K562 (cell line): ENCODE measurements at regions not wholly inside any gene's neighbourhood (a gene's known extent, or its start where the extent isn't known, plus 50 kb on each side); places are given as distances from the start of the nearest gene placed in this dataset.

Source experiments
- ATAC-seq: fragments of 200-7000 bp; cut with Tn5 transposase; 3 replicates; pipeline ENCODE4 v1.9.1; 2020; ENCODE audit warnings: moderate library complexity
- BruUV-seq: library from RNA; stranded (reverse); fragments of 400-500 nt; replicated peaks from 2 replicates; lab custom pipeline; 2021; lab: Mats Ljungman, UMichigan
- CTCF ChIA-PET: fragments of 300-600 bp; formaldehyde crosslinking; extraction: SDS; loops from one replicate; lab custom pipeline; 2021; ENCODE audit warnings: low intra/inter-chr PET ratio; lab: Yijun Ruan, JAX
- POLR2A ChIA-PET: fragments of 300-600, 350-650 bp; sonication (Branson Sonifier 250); formaldehyde crosslinking; extraction: SDS; loops from one replicate; lab custom pipeline; 2021; ENCODE audit warnings: antibody characterized with exemption, inconsistent platforms; lab: Yijun Ruan, JAX
- DNase-seq, 4 experiments: peaks; one replicate each; pipeline versions ENCODE4 v3.0.0 to v3.0.0-alpha.2; 2011 to 2018; ENCODE audit warnings: low spot score in 3 of 4, mixed read lengths in 3 of 4; ENCODE audit errors: extremely low read depth in 1 of 4
- FAIRE-seq: peaks from 2 replicates; lab custom pipeline; 2011; peaks lifted over from hg19 to GRCh38; lab: Jason Lieb, UNC
- H2AFZ ChIP-seq: 2 replicates; pipeline ENCODE4 v1.6.0; 2011; ENCODE audit warnings: low read depth, low read length, control low read depth, inconsistent platforms
- H3K27ac ChIP-seq: fragments of 200-600 bp; 3 replicates; pipeline ENCODE4 v1.8.0; 2011; ENCODE audit warnings: low read depth, mild to moderate bottlenecking, control low read depth, inconsistent platforms, low read length, moderate library complexity, mixed read lengths; ENCODE audit errors: extremely low read depth
- H3K27me3 ChIP-seq, 2 experiments: fragments of 300-600 bp in 1 of 2; 2 replicates in 1 of 2; 3 replicates in 1 of 2; pipeline versions ENCODE4 v1.6.0 to v1.8.0; 2011; ENCODE audit warnings: inconsistent platforms in 2 of 2, low read length in 2 of 2, mild to moderate bottlenecking in 1 of 2, mixed read lengths in 1 of 2, moderate library complexity in 1 of 2; ENCODE audit not compliant: control insufficient read depth in 2 of 2, insufficient read depth in 2 of 2
- H3K36me3 ChIP-seq: fragments of 300-600 bp; 3 replicates; pipeline ENCODE4 v1.8.0; 2011; ENCODE audit warnings: mild to moderate bottlenecking, low read length, inconsistent platforms; ENCODE audit not compliant: control insufficient read depth, insufficient read depth
- H3K4me1 ChIP-seq, 2 experiments: fragments of 200-600 bp in 1 of 2; replicated peaks in 1 of 2; 2 replicates in 1 of 2; 3 replicates in 1 of 2; pipeline versions ENCODE4 v1.5.1 to v1.8.0; 2011; ENCODE audit warnings: inconsistent platforms in 2 of 2, low read length in 2 of 2, mild to moderate bottlenecking in 1 of 2, mixed read lengths in 1 of 2, moderate library complexity in 1 of 2; ENCODE audit not compliant: control insufficient read depth in 2 of 2, insufficient read depth in 2 of 2
- H3K4me2 ChIP-seq: 2 replicates; pipeline ENCODE4 v1.6.1; 2011; ENCODE audit warnings: low read length, control low read depth, inconsistent platforms, mixed read lengths; ENCODE audit not compliant: insufficient read depth
- H3K4me3 ChIP-seq: fragments of 200-600 bp; sonication (generic), shearing (Covaris generic); 2 replicates; pipeline ENCODE4 v1.5.1; 2016; ENCODE audit warnings: control low read depth, inconsistent platforms
- H3K79me2 ChIP-seq: fragments of 200-600 bp; 3 replicates; pipeline ENCODE4 v1.8.0; 2011; ENCODE audit warnings: low read length, inconsistent platforms; ENCODE audit not compliant: control insufficient read depth, insufficient read depth
- H3K9ac ChIP-seq, 2 experiments: 2 replicates each; pipeline versions ENCODE4 v1.6.0 to v1.6.1; 2011; ENCODE audit warnings: low read depth in 2 of 2, low read length in 2 of 2, control low read depth in 1 of 2, inconsistent platforms in 1 of 2, mild to moderate bottlenecking in 1 of 2, mixed read lengths in 1 of 2; ENCODE audit not compliant: insufficient read depth in 1 of 2
- H3K9me1 ChIP-seq: one replicate; pipeline ENCODE4 v1.6.0; 2011; ENCODE audit warnings: inconsistent platforms, mild to moderate bottlenecking, low read length, moderate library complexity; ENCODE audit not compliant: control insufficient read depth, insufficient read depth
- H3K9me3 ChIP-seq: replicated peaks from 2 replicates; pipeline ENCODE4 v1.5.1; 2011; ENCODE audit warnings: low read depth, low read length, inconsistent platforms; ENCODE audit not compliant: control insufficient read depth, insufficient read depth
- H4K20me1 ChIP-seq: replicated peaks from 2 replicates; pipeline ENCODE4 v1.6.1; 2011; ENCODE audit warnings: low read length, inconsistent platforms, mixed read lengths; ENCODE audit not compliant: control insufficient read depth, insufficient read depth
- ATF1 ChIP-seq, 2 experiments: fragments of 450-650 bp in 1 of 2; IDR thresholded peaks; 2 replicates each; pipeline ENCODE4 v1.6.1; 2016; ENCODE audit warnings: missing compliant biosample characterization in 1 of 2, missing genetic modification characterization in 1 of 2
- E2F3 ChIP-seq: fragments of 250-450 bp; sonication (Bioruptor Pico); IDR thresholded peaks from 2 replicates; pipeline ENCODE4 v1.4.0; 2020; ENCODE audit warnings: mild to moderate bottlenecking
- ETV1 ChIP-seq: fragments of 450-650 bp; conservative IDR thresholded peaks from 2 replicates; pipeline ENCODE4 v1.6.1; 2016; ENCODE audit warnings: missing genetic modification characterization, control low read depth, low read depth, missing compliant biosample characterization
- FOXK2 ChIP-seq, 2 experiments: fragments of 450-650 bp; IDR thresholded peaks in 1 of 2; conservative IDR thresholded peaks in 1 of 2; 2 replicates each; pipeline ENCODE4 v1.6.1; 2016; ENCODE audit warnings: low read depth in 2 of 2, mild to moderate bottlenecking in 1 of 2
- HEY1 ChIP-seq: fragments of 250-450 bp; sonication (Bioruptor Pico); IDR thresholded peaks from 2 replicates; pipeline ENCODE4 v1.5.0; 2020; ENCODE audit warnings: mild to moderate bottlenecking, moderate library complexity, borderline replicate concordance
- MTA2 ChIP-seq: fragments of 450-650 bp; IDR thresholded peaks from 2 replicates; pipeline ENCODE4 v1.6.1; 2016; ENCODE audit warnings: low read depth
- RBM22 ChIP-seq: fragments of 200-400 bp; formaldehyde crosslinking; IDR thresholded peaks from 2 replicates; pipeline ENCODE4 v1.6.1; 2018; ENCODE audit warnings: low read length, low read depth; ENCODE audit not compliant: poor library complexity, severe bottlenecking
- TEAD2 ChIP-seq: fragments of 450-650 bp; IDR thresholded peaks from 2 replicates; pipeline ENCODE4 v1.6.1; 2016; ENCODE audit warnings: missing genetic modification characterization, control low read depth, missing compliant biosample characterization
- ZNF174 ChIP-seq: fragments of 250-450 bp; sonication (Bioruptor Pico); IDR thresholded peaks from 2 replicates; pipeline ENCODE4 v1.4.0; 2020; ENCODE audit warnings: mild to moderate bottlenecking
- ZNF3 ChIP-seq: fragments of 250-450 bp; sonication (Bioruptor Pico); IDR thresholded peaks from 2 replicates; pipeline ENCODE4 v1.5.0; 2021; ENCODE audit warnings: mild to moderate bottlenecking, moderate library complexity
- WGBS: fragments of 100-300 bp; shearing (Covaris generic); methylation state at CpG from one replicate; pipeline ENCODE4 v1.1.6; 2016; ENCODE audit warnings: low coverage, mixed read lengths; ENCODE audit not compliant: insufficient coverage; ENCODE audit errors: missing lambda C conversion rate; 5-methylcytosine and 5-hydroxymethylcytosine counted together
- in situ Hi-C: fragments of 300-500 bp; cut with MboI; formaldehyde crosslinking; loops from 4 replicates; pipeline ENCODE4 v1.15.0; 2018; ENCODE audit warnings: inconsistent platforms, mixed read lengths
- intact Hi-C: fragments of 100-400 bp; cut with micrococcal nuclease; formaldehyde crosslinking; loops from 2 replicates; pipeline ENCODE4 v1.14.2; 2022
- TF ChIP-seq, protein P1 (sequence below): fragments of 250-450 bp; sonication (Bioruptor Pico); IDR thresholded peaks from 2 replicates; pipeline ENCODE4 v1.8.0; 2022; ENCODE audit warnings: inconsistent platforms
- TF ChIP-seq, protein P2 (sequence below): fragments of 150-350 bp; IDR thresholded peaks from 2 replicates; pipeline ENCODE4 v1.6.1; 2014; ENCODE audit warnings: low read depth, mild to moderate bottlenecking, low read length, borderline replicate concordance
- TF ChIP-seq, protein P3 (sequence below): sonication (generic); formaldehyde crosslinking; IDR thresholded peaks from 2 replicates; pipeline ENCODE4 v1.9.0; 2022; ENCODE audit warnings: mild to moderate bottlenecking, missing genetic modification reagents
- TF ChIP-seq, protein P4 (sequence below): fragments of 200-400 bp; formaldehyde crosslinking; IDR thresholded peaks from 2 replicates; pipeline ENCODE4 v1.6.1; 2017; ENCODE audit warnings: mild to moderate bottlenecking, low read depth, low read length, moderate library complexity

DNA sequence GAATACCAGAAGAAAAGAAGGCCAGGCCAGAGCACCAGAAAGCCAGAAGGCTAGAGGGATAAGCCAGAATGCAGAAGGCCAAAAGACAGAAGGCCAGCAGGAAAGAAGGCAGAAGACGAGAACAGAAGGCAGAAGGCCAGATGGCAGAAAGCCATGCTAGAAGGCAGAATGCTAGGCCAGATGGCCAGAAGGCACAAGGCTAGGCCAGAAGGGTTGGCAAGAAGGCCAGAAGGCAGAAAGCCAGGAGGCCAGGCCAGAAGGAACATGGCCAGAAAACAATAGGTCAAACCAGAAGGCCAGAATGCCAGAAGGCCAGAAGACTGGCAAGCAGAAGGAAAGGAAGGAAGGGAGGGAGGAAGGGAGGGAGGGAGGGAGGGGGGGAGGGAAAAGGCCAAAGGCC, 188.8 kb downstream of the TUBA3C start (continued):
- TF ChIP-seq ATF1 (CRISPR knock-in tag; IDR thresholded peaks at IDR 0.05) (no peak), ATF1 (tag; IDR thresholded peaks at IDR 0.05) (no peak), MTA2 (no peak), ZNF174 (CRISPR knock-in tag) (no peak)
- TF ChIP-seq, protein P1, sequence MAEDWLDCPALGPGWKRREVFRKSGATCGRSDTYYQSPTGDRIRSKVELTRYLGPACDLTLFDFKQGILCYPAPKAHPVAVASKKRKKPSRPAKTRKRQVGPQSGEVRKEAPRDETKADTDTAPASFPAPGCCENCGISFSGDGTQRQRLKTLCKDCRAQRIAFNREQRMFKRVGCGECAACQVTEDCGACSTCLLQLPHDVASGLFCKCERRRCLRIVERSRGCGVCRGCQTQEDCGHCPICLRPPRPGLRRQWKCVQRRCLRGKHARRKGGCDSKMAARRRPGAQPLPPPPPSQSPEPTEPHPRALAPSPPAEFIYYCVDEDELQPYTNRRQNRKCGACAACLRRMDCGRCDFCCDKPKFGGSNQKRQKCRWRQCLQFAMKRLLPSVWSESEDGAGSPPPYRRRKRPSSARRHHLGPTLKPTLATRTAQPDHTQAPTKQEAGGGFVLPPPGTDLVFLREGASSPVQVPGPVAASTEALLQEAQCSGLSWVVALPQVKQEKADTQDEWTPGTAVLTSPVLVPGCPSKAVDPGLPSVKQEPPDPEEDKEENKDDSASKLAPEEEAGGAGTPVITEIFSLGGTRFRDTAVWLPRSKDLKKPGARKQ (CRISPR knock-in tag): no peak
- TF ChIP-seq, protein P2, sequence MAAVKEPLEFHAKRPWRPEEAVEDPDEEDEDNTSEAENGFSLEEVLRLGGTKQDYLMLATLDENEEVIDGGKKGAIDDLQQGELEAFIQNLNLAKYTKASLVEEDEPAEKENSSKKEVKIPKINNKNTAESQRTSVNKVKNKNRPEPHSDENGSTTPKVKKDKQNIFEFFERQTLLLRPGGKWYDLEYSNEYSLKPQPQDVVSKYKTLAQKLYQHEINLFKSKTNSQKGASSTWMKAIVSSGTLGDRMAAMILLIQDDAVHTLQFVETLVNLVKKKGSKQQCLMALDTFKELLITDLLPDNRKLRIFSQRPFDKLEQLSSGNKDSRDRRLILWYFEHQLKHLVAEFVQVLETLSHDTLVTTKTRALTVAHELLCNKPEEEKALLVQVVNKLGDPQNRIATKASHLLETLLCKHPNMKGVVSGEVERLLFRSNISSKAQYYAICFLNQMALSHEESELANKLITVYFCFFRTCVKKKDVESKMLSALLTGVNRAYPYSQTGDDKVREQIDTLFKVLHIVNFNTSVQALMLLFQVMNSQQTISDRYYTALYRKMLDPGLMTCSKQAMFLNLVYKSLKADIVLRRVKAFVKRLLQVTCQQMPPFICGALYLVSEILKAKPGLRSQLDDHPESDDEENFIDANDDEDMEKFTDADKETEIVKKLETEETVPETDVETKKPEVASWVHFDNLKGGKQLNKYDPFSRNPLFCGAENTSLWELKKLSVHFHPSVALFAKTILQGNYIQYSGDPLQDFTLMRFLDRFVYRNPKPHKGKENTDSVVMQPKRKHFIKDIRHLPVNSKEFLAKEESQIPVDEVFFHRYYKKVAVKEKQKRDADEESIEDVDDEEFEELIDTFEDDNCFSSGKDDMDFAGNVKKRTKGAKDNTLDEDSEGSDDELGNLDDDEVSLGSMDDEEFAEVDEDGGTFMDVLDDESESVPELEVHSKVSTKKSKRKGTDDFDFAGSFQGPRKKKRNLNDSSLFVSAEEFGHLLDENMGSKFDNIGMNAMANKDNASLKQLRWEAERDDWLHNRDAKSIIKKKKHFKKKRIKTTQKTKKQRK: no peak

DNA sequence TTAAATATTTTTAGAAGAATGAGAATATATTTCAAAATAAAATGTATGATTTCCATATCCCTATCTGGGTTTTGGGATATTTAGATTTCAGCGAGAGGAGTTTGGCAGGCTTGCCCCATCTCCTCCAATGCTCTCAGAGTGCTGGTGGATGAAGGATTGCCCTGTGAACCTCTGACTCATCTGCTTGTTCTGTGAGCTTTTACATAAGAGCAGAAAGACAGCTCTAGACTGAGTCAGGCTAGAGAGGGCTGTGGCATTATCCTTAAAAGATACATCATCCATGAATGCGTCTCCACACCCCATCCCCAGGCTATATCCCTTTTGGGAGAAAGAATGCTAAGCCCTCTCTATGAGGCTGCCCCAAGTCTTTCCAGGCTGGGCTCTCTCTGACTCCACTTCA, 190.6 kb downstream of the TUBA3C start:
- no peaks in the 10 kb centered on the region for H3K36me3 ChIP-seq
- H3K4me3 ChIP-seq: no peak overlapping the region
- no peak for ATAC-seq
- no peak overlapping the region for H3K9ac ChIP-seq
- intact Hi-C loops (no loop called here), in situ Hi-C loops (no loop called here)
- no peak overlapping the region for H3K4me2 ChIP-seq
- no peaks in the 10 kb centered on the region; a peak in 1 of 5 replicates for H3K4me1 ChIP-seq
- no peak overlapping the region for H2AFZ ChIP-seq
- H3K9me3 ChIP-seq: no peaks in the 10 kb centered on the region
- H3K27ac ChIP-seq: no peak overlapping the region
- ChIA-PET POLR2A (interaction anchor here (0.6 kb wide), 1 partner anchor 25 kb away, joined by 3 read pairs; no protein-coding TSS in a partner anchor), CTCF (no interaction called here)
- no peaks in the 10 kb centered on the region for H3K79me2 ChIP-seq
- H3K27me3 ChIP-seq: no peaks in the 10 kb centered on the region
- no peaks in the 10 kb centered on the region for H4K20me1 ChIP-seq
- BruUV-seq: no TSS peak
- DNase-seq: no peak
- H3K9me1 ChIP-seq: no peaks in the 10 kb centered on the region
- FAIRE-seq: no peak
- 31% methylated on average over 2 of the region's 2 CpGs for WGBS
- TF ChIP-seq ZNF3 (CRISPR knock-in tag): no peak
- no peak for TF ChIP-seq TEAD2
- TF ChIP-seq, protein P3, sequence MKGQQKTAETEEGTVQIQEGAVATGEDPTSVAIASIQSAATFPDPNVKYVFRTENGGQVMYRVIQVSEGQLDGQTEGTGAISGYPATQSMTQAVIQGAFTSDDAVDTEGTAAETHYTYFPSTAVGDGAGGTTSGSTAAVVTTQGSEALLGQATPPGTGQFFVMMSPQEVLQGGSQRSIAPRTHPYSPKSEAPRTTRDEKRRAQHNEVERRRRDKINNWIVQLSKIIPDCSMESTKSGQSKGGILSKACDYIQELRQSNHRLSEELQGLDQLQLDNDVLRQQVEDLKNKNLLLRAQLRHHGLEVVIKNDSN (CRISPR knock-in tag): no peak
- no peak for TF ChIP-seq RBM22
- no peak for TF ChIP-seq E2F3 (CRISPR knock-in tag)
- no peak for TF ChIP-seq FOXK2 (conservative IDR thresholded peaks at IDR 0.05 in 1 of 2, IDR thresholded peaks at IDR 0.05 in 1 of 2; ENCODE audit: low read depth in 2 of 2)
- TF ChIP-seq ZNF174 (CRISPR knock-in tag): no peak
- no peak for TF ChIP-seq ETV1 (tag)
- TF ChIP-seq, protein P4, sequence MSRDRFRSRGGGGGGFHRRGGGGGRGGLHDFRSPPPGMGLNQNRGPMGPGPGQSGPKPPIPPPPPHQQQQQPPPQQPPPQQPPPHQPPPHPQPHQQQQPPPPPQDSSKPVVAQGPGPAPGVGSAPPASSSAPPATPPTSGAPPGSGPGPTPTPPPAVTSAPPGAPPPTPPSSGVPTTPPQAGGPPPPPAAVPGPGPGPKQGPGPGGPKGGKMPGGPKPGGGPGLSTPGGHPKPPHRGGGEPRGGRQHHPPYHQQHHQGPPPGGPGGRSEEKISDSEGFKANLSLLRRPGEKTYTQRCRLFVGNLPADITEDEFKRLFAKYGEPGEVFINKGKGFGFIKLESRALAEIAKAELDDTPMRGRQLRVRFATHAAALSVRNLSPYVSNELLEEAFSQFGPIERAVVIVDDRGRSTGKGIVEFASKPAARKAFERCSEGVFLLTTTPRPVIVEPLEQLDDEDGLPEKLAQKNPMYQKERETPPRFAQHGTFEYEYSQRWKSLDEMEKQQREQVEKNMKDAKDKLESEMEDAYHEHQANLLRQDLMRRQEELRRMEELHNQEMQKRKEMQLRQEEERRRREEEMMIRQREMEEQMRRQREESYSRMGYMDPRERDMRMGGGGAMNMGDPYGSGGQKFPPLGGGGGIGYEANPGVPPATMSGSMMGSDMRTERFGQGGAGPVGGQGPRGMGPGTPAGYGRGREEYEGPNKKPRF: no peak
- no peak for TF ChIP-seq HEY1 (CRISPR knock-in tag)
